ENCODE measurements at regions not wholly inside any gene's neighbourhood (a gene's known extent, or its start where the extent isn't known, plus 50 kb on each side); places are given as distances from the start of the nearest gene placed in this dataset.
"Not testable (repeated sequence)": the region's sequence is repeated elsewhere in the genome, so short reads cannot be mapped to it uniquely, and the experiment has no call there.

DNA sequence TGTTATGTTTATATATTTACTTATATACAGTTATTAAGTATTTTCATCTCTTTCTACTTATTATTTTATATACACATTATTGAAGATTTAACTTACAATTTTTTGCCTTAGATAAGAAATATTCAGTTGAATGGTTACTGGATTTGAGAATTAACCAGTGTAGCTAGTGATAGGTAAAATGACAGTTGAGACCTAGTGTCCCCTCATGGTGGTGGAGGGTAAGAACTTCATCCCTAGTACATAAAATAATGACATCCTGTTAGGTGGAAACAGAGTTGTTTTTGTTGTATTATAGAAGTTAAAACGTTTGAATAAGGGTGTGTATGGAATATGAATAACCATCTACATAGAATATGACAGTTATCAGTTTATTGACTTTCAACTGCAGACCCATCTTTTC is 1152.4 kb upstream of the ALCAM start:
- DNase-seq (no peak), ATAC-seq (ENCODE audit: low read depth) (no peak)
- intact Hi-C loops (cut with micrococcal nuclease), result no loop called here
- Mint-ChIP-seq H3K27ac (no peak overlapping the region), H3K4me1 (peaks cover 4% of the 10 kb centered on the region), H3K9me3 (no peaks in the 10 kb centered on the region), H3K4me3 (no peak overlapping the region), H3K27me3 (no peaks in the 10 kb centered on the region), H3K36me3 (ENCODE audit: low read depth) (no peaks in the 10 kb centered on the region)
- TF ChIP-seq, protein P1, sequence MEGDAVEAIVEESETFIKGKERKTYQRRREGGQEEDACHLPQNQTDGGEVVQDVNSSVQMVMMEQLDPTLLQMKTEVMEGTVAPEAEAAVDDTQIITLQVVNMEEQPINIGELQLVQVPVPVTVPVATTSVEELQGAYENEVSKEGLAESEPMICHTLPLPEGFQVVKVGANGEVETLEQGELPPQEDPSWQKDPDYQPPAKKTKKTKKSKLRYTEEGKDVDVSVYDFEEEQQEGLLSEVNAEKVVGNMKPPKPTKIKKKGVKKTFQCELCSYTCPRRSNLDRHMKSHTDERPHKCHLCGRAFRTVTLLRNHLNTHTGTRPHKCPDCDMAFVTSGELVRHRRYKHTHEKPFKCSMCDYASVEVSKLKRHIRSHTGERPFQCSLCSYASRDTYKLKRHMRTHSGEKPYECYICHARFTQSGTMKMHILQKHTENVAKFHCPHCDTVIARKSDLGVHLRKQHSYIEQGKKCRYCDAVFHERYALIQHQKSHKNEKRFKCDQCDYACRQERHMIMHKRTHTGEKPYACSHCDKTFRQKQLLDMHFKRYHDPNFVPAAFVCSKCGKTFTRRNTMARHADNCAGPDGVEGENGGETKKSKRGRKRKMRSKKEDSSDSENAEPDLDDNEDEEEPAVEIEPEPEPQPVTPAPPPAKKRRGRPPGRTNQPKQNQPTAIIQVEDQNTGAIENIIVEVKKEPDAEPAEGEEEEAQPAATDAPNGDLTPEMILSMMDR (IDR thresholded peaks at IDR 0.05), result no peak
- ChIA-PET CTCF (no interaction called here), POLR2A (no interaction called here)

DNA sequence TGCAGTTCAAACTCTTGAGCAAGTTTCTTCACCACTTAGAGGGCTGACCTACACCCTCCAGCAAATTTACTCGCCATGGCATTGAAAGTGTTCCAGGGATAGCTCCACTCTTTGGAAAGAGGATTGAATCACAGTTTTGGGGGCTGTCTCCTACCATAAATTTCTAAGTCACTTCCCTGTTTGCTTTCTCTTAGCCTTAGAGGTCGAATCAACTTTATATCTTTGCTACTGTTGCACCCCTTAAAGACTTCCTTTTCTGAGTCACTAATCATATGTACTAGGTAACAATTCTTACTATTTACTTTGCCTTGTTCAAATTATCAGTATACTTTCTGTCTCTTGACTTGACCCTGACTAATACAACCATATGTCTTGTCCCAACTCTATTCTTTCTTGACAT is 1151.8 kb upstream of the ALCAM start:
- intact Hi-C loops (cut with micrococcal nuclease), result no loop called here
- H3K27ac Mint-ChIP-seq, result no peak overlapping the region
- DNase-seq (no peak), ATAC-seq (ENCODE audit: low read depth) (no peak)
- TF ChIP-seq, protein P1 (IDR thresholded peaks at IDR 0.05), result no peak
- POLR2A ChIA-PET, result no interaction called here
- peaks cover 4% of the 10 kb centered on the region for H3K4me1 Mint-ChIP-seq
- no peaks in the 10 kb centered on the region for H3K27me3 Mint-ChIP-seq
- CTCF ChIA-PET, result no interaction called here
- no peaks in the 10 kb centered on the region for H3K36me3 Mint-ChIP-seq (ENCODE audit: low read depth)
- no peaks in the 10 kb centered on the region for H3K9me3 Mint-ChIP-seq
- H3K4me3 Mint-ChIP-seq, result no peak overlapping the region

GRCh38 chr3:104219046-104219445 is 1147.7 kb upstream of the ALCAM start:
- H3K27ac Mint-ChIP-seq; intact Hi-C loops (cut with micrococcal nuclease); H3K36me3 Mint-ChIP-seq (ENCODE audit: low read depth); DNase-seq; ATAC-seq (ENCODE audit: low read depth); CTCF ChIA-PET; H3K4me1 Mint-ChIP-seq; H3K27me3 Mint-ChIP-seq; POLR2A ChIA-PET; H3K4me3 Mint-ChIP-seq; H3K9me3 Mint-ChIP-seq: not testable (repeated sequence)

DNA sequence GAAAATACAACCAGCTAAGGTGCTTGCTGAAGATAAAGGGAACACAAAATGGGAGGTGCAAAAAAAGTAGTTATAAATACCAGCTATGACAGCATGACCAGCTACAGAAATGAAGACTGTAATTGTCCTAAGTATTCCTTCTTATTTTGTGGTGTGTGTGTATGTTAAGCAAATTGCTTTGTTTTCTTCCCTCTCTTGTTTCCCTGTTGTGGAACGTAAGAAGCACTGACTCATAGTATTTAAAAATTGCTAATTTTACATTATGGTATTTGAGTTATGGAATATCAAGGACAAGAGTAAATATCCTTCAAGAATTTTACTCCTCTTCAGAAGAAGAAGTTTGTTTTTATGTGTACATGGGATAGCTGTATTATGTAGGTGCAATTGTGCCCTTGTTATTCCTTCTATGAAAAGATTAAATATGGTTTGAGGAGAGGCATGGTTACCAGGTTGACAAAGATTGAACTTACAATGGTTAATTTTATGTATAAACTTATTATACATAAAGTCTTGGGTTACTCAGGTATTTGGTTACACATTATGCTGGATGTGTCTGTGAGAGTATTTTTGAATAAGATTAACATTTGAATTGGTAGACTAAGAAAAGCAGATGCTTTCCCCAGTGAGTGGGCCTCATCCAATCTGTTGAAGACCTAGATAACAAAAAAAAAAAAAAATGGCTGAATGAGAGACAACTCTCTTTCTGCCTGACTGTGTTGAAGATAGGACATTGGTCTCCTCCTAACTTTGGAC is 1132.1 kb upstream of the ALCAM start:
- TF ChIP-seq, protein P1 (IDR thresholded peaks at IDR 0.05), result no peak
- ChIA-PET CTCF (no interaction called here), POLR2A (no interaction called here)
- no peaks in the 10 kb centered on the region for H3K9me3 Mint-ChIP-seq
- DNase-seq (no peak), ATAC-seq (ENCODE audit: low read depth) (no peak)
- H3K4me3 Mint-ChIP-seq, result no peak overlapping the region
- no peaks in the 10 kb centered on the region for H3K27me3 Mint-ChIP-seq
- H3K27ac Mint-ChIP-seq, result no peak overlapping the region
- intact Hi-C loops (cut with micrococcal nuclease), result no loop called here
- no peaks in the 10 kb centered on the region for H3K4me1 Mint-ChIP-seq
- no peaks in the 10 kb centered on the region for H3K36me3 Mint-ChIP-seq (ENCODE audit: low read depth)

- Mint-ChIP-seq H3K4me3 (no peak overlapping the region), H3K27ac (no peak overlapping the region), H3K4me1 (no peaks in the 10 kb centered on the region), H3K9me3 (peaks cover 14% of the 10 kb centered on the region), H3K36me3 (ENCODE audit: low read depth) (no peaks in the 10 kb centered on the region), H3K27me3 (peaks cover 6% of the 10 kb centered on the region)
- DNase-seq (no peak), ATAC-seq (ENCODE audit: low read depth) (no peak)
- CTCF ChIA-PET, result no interaction called here
- intact Hi-C loops (cut with micrococcal nuclease), result no loop called here
- TF ChIP-seq, protein P1 (IDR thresholded peaks at IDR 0.05), result no peak
- POLR2A ChIA-PET, result no interaction called here
These were observed 1122.0 kb upstream of the ALCAM start for GRCh38 chr3:104244680-104245220.

GRCh38 chr3:104245261-104245660 is 1121.4 kb upstream of the ALCAM start:
- Mint-ChIP-seq H3K27me3 (peaks cover 6% of the 10 kb centered on the region), H3K4me3 (no peak overlapping the region), H3K36me3 (ENCODE audit: low read depth) (no peaks in the 10 kb centered on the region), H3K4me1 (no peaks in the 10 kb centered on the region), H3K27ac (no peak overlapping the region), H3K9me3 (peaks cover 11% of the 10 kb centered on the region)
- TF ChIP-seq, protein P1 (IDR thresholded peaks at IDR 0.05), result no peak
- ChIA-PET CTCF (no interaction called here), POLR2A (no interaction called here)
- DNase-seq (no peak), ATAC-seq (ENCODE audit: low read depth) (no peak)
- intact Hi-C loops (cut with micrococcal nuclease), result no loop called here
